ENCODE measurements at regions not wholly inside any gene's neighbourhood (a gene's known extent, or its start where the extent isn't known, plus 50 kb on each side); places are given as distances from the start of the nearest gene placed in this dataset.

DNA sequence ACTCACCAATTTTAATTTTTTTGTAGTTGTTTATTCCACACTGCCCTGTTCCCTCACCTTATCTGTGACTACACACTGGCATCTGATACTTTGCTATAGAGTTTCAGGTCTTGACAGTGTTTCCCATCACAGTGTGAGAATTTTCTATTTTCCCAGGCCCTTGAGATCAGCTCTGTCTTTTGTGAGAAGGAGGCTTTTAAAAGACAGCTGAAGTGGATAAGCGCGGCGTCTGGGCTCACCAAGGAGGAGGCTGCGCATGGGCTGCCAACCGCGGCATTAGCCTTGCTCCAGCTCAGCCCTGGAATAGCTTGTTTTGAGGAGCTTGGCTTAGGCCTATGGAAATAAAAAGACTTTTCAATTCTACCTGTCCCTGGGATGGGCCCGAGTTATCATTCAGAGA lies 181.3 kb downstream of the RMST start:
- Histone ChIP-seq H3K4me3 (no peak overlapping the region), H3K4me2 (peak overlapping the region; percentile 7), H3K27ac (peak overlapping the region; percentile 70), H3K9me3 (ENCODE audit: low read depth) (no peaks in the 10 kb centered on the region), H3K36me3 (no peaks in the 10 kb centered on the region), H3K9ac (no peak overlapping the region), H4K20me1 (ENCODE audit: low read depth) (no peaks in the 10 kb centered on the region), H3K4me1 (peaks cover 28% of the 10 kb centered on the region), H2AFZ (replicated peaks) (no peak overlapping the region), H3K27me3 (no peaks in the 10 kb centered on the region), H3K79me2 (ENCODE audit: low read depth) (no peaks in the 10 kb centered on the region), H3F3A (ENCODE audit: low read depth) (peaks cover 8% of the 10 kb centered on the region)
- Mint-ChIP-seq H3K9me3 (peaks cover 5% of the 10 kb centered on the region), H3K27me3 (ENCODE audit: insufficient read depth, low read depth) (no peaks in the 10 kb centered on the region), H3K36me3 (no peaks in the 10 kb centered on the region), H3K4me1 (peaks cover 6% of the 10 kb centered on the region), H3K4me3 (no peak overlapping the region), H3K27ac (peak overlapping the region; percentile 47)
- TF ChIP-seq EZH2 (IDR thresholded peaks at IDR 0.05) (no peak), EZH2phosphoT487 (IDR thresholded peaks at IDR 0.05) (no peak)
- TF ChIP-seq, protein P1, sequence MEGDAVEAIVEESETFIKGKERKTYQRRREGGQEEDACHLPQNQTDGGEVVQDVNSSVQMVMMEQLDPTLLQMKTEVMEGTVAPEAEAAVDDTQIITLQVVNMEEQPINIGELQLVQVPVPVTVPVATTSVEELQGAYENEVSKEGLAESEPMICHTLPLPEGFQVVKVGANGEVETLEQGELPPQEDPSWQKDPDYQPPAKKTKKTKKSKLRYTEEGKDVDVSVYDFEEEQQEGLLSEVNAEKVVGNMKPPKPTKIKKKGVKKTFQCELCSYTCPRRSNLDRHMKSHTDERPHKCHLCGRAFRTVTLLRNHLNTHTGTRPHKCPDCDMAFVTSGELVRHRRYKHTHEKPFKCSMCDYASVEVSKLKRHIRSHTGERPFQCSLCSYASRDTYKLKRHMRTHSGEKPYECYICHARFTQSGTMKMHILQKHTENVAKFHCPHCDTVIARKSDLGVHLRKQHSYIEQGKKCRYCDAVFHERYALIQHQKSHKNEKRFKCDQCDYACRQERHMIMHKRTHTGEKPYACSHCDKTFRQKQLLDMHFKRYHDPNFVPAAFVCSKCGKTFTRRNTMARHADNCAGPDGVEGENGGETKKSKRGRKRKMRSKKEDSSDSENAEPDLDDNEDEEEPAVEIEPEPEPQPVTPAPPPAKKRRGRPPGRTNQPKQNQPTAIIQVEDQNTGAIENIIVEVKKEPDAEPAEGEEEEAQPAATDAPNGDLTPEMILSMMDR (IDR thresholded peaks at IDR 0.05): no peak
- DNase-seq (ENCODE audit: low spot score): peak; percentile 64

DNA sequence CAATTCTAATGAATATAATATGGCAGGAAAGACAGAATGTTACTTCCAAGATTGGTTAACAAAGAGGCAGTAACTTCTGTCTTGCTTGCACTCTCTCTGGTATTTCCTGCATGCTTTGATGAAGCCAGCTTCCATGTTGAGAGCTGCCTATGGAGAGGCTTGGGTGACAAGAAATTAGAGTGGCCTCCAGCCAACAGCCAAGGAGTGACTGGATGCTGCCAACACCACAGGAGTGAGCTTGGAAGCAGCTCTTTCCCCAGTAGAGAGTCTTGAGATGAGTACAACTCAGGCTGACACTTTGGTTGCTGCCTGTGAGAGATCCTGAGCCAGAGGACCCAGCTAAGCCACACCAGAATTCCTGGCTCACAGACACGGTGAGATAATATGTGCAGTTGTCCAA lies 183.1 kb downstream of the RMST start:
- no peaks in the 10 kb centered on the region for H3K79me2 ChIP-seq (ENCODE audit: low read depth)
- Mint-ChIP-seq H3K9me3 (peaks cover 17% of the 10 kb centered on the region), H3K27me3 (ENCODE audit: insufficient read depth, low read depth) (peaks cover 2% of the 10 kb centered on the region), H3K27ac (no peak overlapping the region), H3K4me3 (no peak overlapping the region), H3K36me3 (peaks cover 3% of the 10 kb centered on the region), H3K4me1 (peaks cover 6% of the 10 kb centered on the region)
- no peak for TF ChIP-seq EZH2 (IDR thresholded peaks at IDR 0.05)
- TF ChIP-seq, protein P1 (IDR thresholded peaks at IDR 0.05): no peak
- TF ChIP-seq EZH2phosphoT487 (IDR thresholded peaks at IDR 0.05): no peak
- peaks cover 6% of the 10 kb centered on the region for H3K9me3 ChIP-seq (ENCODE audit: low read depth)
- H3F3A ChIP-seq (ENCODE audit: low read depth): peaks cover 8% of the 10 kb centered on the region
- no peak overlapping the region for H3K4me3 ChIP-seq
- no peak overlapping the region for H2AFZ ChIP-seq (replicated peaks)
- no peaks in the 10 kb centered on the region for H3K27me3 ChIP-seq
- H4K20me1 ChIP-seq (ENCODE audit: low read depth): no peaks in the 10 kb centered on the region
- H3K36me3 ChIP-seq: no peaks in the 10 kb centered on the region
- no peak overlapping the region for H3K27ac ChIP-seq
- no peak overlapping the region for H3K4me2 ChIP-seq
- H3K4me1 ChIP-seq: peaks cover 22% of the 10 kb centered on the region
- DNase-seq (ENCODE audit: low spot score): no peak
- H3K9ac ChIP-seq: no peak overlapping the region

DNA sequence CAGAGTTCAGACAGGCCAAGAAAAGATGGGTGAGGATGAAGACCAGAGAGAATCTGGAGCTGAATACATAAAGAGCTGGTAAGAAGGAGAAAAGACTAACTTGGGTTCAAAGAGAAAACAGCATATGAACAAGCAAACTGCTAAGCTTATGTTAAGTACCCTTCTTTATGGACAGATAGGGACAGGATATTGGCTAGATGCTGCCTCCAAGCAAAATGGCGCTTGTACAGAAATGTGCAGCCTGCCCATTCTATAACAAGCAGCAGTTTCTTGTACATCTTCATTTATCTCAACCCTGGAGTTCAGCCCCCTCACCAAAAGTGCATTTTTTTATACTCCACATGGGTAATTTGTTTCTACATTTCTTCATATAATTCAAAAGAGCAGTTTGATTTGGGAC lies 184.5 kb downstream of the RMST start:
- Histone ChIP-seq H3K4me1 (peaks cover 22% of the 10 kb centered on the region), H3K4me3 (no peak overlapping the region), H3K36me3 (no peaks in the 10 kb centered on the region), H3F3A (ENCODE audit: low read depth) (peaks cover 8% of the 10 kb centered on the region), H3K79me2 (ENCODE audit: low read depth) (no peaks in the 10 kb centered on the region), H3K9ac (no peak overlapping the region), H4K20me1 (ENCODE audit: low read depth) (no peaks in the 10 kb centered on the region), H3K27me3 (no peaks in the 10 kb centered on the region), H2AFZ (replicated peaks) (no peak overlapping the region), H3K4me2 (no peak overlapping the region), H3K27ac (no peak overlapping the region), H3K9me3 (ENCODE audit: low read depth) (peaks cover 6% of the 10 kb centered on the region)
- Mint-ChIP-seq H3K4me3 (no peak overlapping the region), H3K9me3 (peaks cover 17% of the 10 kb centered on the region), H3K27ac (no peak overlapping the region), H3K36me3 (peaks cover 3% of the 10 kb centered on the region), H3K27me3 (ENCODE audit: insufficient read depth, low read depth) (peaks cover 2% of the 10 kb centered on the region), H3K4me1 (peaks cover 6% of the 10 kb centered on the region)
- TF ChIP-seq, protein P1 (IDR thresholded peaks at IDR 0.05): no peak
- TF ChIP-seq EZH2 (IDR thresholded peaks at IDR 0.05) (no peak), EZH2phosphoT487 (IDR thresholded peaks at IDR 0.05) (no peak)
- DNase-seq (ENCODE audit: low spot score): no peak
